AG04449 (cell line): ENCODE measurements at regions not wholly inside any gene's neighbourhood (a gene's known extent, or its start where the extent isn't known, plus 50 kb on each side); places are given as distances from the start of the nearest gene placed in this dataset.
"Not testable (repeated sequence)": the region's sequence is repeated elsewhere in the genome, so short reads cannot be mapped to it uniquely, and the experiment has no call there.

Experiments used
- CTCF ChIA-PET: fragments of 350-600 bp; formaldehyde crosslinking; extraction: SDS; loops from one replicate; lab custom pipeline; 2021; ENCODE audit warnings: antibody characterized with exemption; lab: Yijun Ruan, JAX
- POLR2A ChIA-PET: fragments of 400-600, 350-600 bp; formaldehyde crosslinking; extraction: SDS; loops from one replicate; lab custom pipeline; 2020; ENCODE audit warnings: antibody characterized with exemption, inconsistent platforms; lab: Yijun Ruan, JAX
- DNase-seq: peaks from one replicate; pipeline ENCODE4 v3.0.0-alpha.2; 2010; ENCODE audit warnings: low read depth, low spot score
- H3K4me3 ChIP-seq: 2 replicates; pipeline ENCODE4 v1.5.1; 2011; ENCODE audit warnings: low read depth, mild to moderate bottlenecking, control low read depth, low read length
- TF ChIP-seq, protein P1 (sequence below): IDR thresholded peaks from one replicate; pipeline ENCODE4 v1.5.1; 2011; ENCODE audit warnings: mild to moderate bottlenecking, moderate library complexity, low read length, control low read depth, inconsistent platforms; ENCODE audit not compliant: insufficient read depth; ENCODE audit errors: missing control alignments

DNA sequence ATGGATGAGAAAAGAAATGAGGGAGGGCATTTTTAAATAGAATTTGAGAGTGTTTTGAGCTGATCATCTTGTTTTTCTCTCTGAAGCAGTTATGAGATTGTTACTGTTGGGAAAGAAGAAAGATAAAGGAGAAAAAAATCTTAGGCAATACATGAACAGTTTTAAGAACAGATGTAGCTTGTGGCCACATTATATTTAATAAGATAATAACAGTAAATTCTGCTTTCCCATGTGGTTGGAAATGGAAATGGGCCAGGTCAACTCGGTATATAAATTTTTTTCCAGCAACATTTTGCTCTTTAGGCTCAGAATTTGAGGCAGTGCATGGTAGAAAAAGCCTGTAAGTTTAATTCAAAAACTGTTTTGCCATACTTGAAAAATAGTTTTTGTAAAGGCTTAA, 118.7 kb downstream of the POSTN start:
- ChIA-PET POLR2A (interaction anchor here (0.9 kb wide), 1 partner anchor 254 kb away, joined by 3 read pairs; no protein-coding TSS in a partner anchor), CTCF (interaction anchor here (1.2 kb wide), 1 partner anchor 10 kb away, joined by 3 read pairs; no protein-coding TSS in a partner anchor)
- TF ChIP-seq, protein P1, sequence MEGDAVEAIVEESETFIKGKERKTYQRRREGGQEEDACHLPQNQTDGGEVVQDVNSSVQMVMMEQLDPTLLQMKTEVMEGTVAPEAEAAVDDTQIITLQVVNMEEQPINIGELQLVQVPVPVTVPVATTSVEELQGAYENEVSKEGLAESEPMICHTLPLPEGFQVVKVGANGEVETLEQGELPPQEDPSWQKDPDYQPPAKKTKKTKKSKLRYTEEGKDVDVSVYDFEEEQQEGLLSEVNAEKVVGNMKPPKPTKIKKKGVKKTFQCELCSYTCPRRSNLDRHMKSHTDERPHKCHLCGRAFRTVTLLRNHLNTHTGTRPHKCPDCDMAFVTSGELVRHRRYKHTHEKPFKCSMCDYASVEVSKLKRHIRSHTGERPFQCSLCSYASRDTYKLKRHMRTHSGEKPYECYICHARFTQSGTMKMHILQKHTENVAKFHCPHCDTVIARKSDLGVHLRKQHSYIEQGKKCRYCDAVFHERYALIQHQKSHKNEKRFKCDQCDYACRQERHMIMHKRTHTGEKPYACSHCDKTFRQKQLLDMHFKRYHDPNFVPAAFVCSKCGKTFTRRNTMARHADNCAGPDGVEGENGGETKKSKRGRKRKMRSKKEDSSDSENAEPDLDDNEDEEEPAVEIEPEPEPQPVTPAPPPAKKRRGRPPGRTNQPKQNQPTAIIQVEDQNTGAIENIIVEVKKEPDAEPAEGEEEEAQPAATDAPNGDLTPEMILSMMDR: no peak
- no peak for DNase-seq
- H3K4me3 ChIP-seq: no peak overlapping the region

DNA sequence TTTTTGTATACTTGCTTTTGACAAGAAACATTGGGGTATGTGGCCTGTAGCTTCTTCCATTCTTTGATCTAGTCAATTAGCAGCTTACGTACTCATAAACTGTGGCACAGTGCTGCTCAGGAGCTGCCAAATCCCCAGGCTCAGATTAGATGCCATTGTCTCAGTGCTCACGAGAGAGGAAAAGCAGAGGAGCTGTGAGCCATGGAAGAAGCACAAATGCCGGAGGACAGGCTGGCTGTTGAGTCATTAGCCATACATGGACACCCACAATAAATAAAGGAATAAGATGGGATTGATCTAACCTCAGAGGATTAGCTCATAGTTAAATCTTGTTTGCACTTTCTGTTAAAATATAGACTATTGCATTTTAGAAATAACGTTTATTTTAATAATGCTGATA, 121.7 kb downstream of the POSTN start:
- TF ChIP-seq, protein P1: no peak
- ChIA-PET POLR2A (no interaction called here), CTCF (no interaction called here)
- DNase-seq: no peak
- no peak overlapping the region for H3K4me3 ChIP-seq

DNA sequence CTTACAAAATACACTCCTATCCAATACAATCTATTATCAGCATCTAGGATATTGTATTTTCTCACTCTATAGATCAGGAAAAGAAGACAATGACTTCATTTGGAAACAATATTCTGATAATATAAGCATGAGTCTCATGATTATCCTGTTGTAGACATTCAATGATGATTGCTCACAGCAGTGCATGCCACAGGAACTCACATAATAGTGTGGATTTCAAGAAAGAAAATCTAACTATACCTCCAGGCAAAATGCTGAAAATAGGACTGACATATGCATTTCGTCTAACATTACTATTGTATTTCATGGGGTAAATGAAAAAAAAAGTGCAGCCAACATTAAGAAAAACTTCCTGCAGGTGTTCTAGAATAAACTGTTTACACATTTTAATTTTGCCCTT, 122.6 kb downstream of the POSTN start:
- TF ChIP-seq, protein P1: no peak
- DNase-seq: no peak
- POLR2A ChIA-PET: no interaction called here
- no peak overlapping the region for H3K4me3 ChIP-seq
- CTCF ChIA-PET: no interaction called here

DNA sequence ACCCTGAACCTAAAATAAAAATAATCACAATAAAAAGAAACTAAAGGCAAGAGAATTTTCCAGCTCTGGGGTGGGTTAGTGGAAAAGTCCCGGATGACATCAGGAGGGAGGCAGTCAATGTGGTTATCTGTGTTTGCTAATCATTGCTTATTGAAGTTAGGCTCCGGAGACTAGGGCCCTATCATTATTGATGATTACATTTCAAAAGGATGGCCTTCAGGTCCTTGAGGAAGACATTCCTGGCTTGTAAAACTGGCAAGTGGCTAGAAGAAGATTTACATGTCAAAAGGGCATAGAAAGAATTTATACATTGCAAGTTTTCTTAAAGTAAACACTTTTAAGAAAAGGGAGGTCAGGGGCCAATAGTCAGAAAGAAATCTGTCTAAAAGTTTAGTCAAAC, 123.4 kb downstream of the POSTN start:
- ChIA-PET CTCF (interaction anchor here (1.2 kb wide), 1 partner anchor 12 kb away, joined by 3 read pairs; no protein-coding TSS in a partner anchor), POLR2A (no interaction called here)

DNA sequence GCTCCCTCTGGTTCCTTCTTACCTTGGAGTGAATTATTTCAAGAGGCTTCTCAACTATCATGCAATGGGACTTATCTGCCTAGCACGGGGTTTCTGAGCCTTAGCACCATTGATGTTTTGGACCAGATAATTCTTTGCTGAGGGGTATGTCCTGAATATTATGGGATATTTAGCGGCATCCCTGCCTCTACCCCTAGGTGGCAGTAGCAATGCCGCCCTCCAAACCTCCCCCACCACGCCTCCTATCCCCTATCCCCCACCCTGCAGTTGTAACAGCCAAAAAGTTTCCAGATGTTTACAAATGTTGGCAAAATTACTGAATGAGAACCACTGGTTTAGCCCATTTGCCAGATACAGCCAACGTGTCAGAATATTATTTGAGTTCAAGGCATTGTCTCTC, 125.5 kb downstream of the POSTN start:
- TF ChIP-seq, protein P1: no peak
- POLR2A ChIA-PET: no interaction called here
- CTCF ChIA-PET: no interaction called here
- DNase-seq: no peak
- H3K4me3 ChIP-seq: no peak overlapping the region

More for the DNA sequence above, 123.4 kb downstream of the POSTN start:
- no peak overlapping the region for H3K4me3 ChIP-seq
- TF ChIP-seq, protein P1: no peak
- no peak for DNase-seq

DNA sequence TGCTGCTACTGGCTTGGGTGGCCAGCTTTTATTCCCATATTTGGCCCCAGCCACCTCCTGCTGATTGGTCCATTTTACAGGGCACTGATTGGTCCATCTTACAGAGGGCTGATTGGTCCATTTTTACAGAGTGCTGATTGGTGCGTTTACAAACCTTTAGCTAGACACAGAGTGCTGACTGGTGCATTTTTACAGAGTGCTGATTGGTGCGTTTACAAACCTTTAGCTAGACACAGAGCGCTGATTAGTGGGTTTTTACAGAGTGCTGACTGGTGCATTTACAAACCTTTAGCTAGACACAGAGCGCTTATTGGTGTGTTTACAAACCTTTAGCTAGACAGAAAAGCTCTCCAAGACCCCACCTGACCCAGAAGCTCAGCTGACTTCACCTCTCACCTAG, 126.3 kb downstream of the POSTN start:
- CTCF ChIA-PET: interaction anchor here (1.2 kb wide), 1 partner anchor 131 kb away, joined by 3 read pairs; no protein-coding TSS in a partner anchor
- POLR2A ChIA-PET, DNase-seq, H3K4me3 ChIP-seq: not testable (repeated sequence)

DNA sequence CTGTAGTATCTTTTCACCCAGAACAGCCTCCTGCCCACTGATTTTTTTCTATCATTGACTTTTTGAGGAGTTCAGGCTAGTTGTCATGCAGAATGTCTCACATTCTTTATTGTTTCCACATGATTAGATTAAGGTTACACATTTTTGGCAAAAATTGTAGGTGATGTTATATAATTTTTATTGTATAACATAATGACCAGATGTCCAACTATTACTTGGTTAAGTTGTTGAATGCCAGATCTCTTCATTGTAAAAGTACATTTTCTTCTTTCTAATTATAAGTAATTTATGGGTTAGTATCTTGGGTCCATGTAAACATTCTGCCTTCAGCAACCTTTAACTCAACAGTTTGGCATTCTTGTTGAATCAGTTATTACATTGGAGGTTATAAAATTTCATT, 138.4 kb downstream of the POSTN start:
- CTCF ChIA-PET: no interaction called here
- DNase-seq: no peak
- TF ChIP-seq, protein P1: no peak
- H3K4me3 ChIP-seq: no peak overlapping the region
- POLR2A ChIA-PET: no interaction called here
